ENCODE measurements at regions not wholly inside any gene's neighbourhood (a gene's known extent, or its start where the extent isn't known, plus 50 kb on each side); places are given as distances from the start of the nearest gene placed in this dataset.

DNA sequence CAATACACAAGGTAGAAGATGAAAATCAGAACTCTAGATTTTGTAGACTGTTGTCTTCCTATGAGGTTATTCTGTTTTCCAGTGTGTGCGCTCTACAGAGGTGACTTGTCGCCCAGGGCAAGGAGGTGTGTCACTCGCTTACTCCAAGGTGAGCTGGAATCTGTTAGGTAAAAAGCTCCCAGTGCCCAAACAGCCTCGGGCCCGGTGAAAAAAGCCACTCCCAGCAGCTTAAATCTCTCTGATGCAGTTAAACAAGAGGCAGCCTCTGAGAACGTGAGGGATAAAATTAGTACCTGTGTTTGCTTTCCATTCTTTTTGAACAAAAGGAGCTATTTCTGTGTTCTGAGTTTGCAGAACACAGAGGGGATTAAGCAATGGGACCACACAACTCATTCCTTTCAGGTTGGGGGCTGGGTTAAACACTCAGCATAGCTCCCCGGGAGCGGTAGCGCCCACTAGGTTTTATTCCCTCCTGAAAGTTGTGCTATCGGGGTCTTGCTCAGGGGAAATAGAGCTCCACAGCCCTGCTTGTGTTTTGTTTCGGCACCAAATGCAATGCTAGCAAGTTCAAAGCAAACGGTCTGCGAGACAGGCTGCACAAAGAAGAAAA, 181.2 kb downstream of the FOXA2 start (continued):
- TF ChIP-seq, protein P1, sequence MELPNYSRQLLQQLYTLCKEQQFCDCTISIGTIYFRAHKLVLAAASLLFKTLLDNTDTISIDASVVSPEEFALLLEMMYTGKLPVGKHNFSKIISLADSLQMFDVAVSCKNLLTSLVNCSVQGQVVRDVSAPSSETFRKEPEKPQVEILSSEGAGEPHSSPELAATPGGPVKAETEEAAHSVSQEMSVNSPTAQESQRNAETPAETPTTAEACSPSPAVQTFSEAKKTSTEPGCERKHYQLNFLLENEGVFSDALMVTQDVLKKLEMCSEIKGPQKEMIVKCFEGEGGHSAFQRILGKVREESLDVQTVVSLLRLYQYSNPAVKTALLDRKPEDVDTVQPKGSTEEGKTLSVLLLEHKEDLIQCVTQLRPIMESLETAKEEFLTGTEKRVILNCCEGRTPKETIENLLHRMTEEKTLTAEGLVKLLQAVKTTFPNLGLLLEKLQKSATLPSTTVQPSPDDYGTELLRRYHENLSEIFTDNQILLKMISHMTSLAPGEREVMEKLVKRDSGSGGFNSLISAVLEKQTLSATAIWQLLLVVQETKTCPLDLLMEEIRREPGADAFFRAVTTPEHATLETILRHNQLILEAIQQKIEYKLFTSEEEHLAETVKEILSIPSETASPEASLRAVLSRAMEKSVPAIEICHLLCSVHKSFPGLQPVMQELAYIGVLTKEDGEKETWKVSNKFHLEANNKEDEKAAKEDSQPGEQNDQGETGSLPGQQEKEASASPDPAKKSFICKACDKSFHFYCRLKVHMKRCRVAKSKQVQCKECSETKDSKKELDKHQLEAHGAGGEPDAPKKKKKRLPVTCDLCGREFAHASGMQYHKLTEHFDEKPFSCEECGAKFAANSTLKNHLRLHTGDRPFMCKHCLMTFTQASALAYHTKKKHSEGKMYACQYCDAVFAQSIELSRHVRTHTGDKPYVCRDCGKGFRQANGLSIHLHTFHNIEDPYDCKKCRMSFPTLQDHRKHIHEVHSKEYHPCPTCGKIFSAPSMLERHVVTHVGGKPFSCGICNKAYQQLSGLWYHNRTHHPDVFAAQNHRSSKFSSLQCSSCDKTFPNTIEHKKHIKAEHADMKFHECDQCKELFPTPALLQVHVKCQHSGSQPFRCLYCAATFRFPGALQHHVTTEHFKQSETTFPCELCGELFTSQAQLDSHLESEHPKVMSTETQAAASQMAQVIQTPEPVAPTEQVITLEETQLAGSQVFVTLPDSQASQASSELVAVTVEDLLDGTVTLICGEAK (IDR thresholded peaks at IDR 0.05), result no peak
- TF ChIP-seq, protein P1 (CRISPR knock-in tag; IDR thresholded peaks at IDR 0.05), result peak; percentile 27; the same call in 1 of the 2 replicates
- TF ChIP-seq CEBPG (CRISPR knock-in tag; IDR thresholded peaks at IDR 0.05) (peak; percentile 79), ZNF17 (CRISPR knock-in tag; IDR thresholded peaks at IDR 0.05) (no peak), ZBTB7B (CRISPR knock-in tag; IDR thresholded peaks at IDR 0.05) (peak; percentile 89; the same call in 1 of the 2 replicates), ZSCAN29 (CRISPR knock-in tag; conservative IDR thresholded peaks at IDR 0.05) (peak; percentile 55; the same call in 1 of the 2 replicates), CCDC6 (CRISPR knock-in tag; IDR thresholded peaks at IDR 0.05) (peak; percentile 49; the same call in 1 of the 2 replicates), ZBTB39 (CRISPR knock-in tag; IDR thresholded peaks at IDR 0.05) (0 out of 2 replicates have a peak, but pooled peaks have one; percentile 10), ZNF780A (CRISPR knock-in tag; IDR thresholded peaks at IDR 0.05) (no peak), PHF21A (CRISPR knock-in tag; IDR thresholded peaks at IDR 0.05) (peak; percentile 43; the same call in 1 of the 2 replicates), HMG20A (CRISPR knock-in tag; IDR thresholded peaks at IDR 0.05; ENCODE audit: borderline replicate concordance) (peak; percentile 51; the same call in 1 of the 2 replicates), PAX8 (CRISPR knock-in tag; IDR thresholded peaks at IDR 0.05; ENCODE audit: borderline replicate concordance) (no peak)
- TF ChIP-seq, protein P2, sequence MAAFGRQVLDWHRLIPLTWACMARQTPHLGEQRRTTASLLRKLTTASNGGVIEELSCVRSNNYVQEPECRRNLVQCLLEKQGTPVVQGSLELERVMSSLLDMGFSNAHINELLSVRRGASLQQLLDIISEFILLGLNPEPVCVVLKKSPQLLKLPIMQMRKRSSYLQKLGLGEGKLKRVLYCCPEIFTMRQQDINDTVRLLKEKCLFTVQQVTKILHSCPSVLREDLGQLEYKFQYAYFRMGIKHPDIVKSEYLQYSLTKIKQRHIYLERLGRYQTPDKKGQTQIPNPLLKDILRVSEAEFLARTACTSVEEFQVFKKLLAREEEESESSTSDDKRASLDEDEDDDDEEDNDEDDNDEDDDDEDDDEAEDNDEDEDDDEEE (CRISPR knock-in tag; IDR thresholded peaks at IDR 0.05), result peak; percentile 77; the same call in 1 of the 2 replicates
- TF ChIP-seq, protein P3, sequence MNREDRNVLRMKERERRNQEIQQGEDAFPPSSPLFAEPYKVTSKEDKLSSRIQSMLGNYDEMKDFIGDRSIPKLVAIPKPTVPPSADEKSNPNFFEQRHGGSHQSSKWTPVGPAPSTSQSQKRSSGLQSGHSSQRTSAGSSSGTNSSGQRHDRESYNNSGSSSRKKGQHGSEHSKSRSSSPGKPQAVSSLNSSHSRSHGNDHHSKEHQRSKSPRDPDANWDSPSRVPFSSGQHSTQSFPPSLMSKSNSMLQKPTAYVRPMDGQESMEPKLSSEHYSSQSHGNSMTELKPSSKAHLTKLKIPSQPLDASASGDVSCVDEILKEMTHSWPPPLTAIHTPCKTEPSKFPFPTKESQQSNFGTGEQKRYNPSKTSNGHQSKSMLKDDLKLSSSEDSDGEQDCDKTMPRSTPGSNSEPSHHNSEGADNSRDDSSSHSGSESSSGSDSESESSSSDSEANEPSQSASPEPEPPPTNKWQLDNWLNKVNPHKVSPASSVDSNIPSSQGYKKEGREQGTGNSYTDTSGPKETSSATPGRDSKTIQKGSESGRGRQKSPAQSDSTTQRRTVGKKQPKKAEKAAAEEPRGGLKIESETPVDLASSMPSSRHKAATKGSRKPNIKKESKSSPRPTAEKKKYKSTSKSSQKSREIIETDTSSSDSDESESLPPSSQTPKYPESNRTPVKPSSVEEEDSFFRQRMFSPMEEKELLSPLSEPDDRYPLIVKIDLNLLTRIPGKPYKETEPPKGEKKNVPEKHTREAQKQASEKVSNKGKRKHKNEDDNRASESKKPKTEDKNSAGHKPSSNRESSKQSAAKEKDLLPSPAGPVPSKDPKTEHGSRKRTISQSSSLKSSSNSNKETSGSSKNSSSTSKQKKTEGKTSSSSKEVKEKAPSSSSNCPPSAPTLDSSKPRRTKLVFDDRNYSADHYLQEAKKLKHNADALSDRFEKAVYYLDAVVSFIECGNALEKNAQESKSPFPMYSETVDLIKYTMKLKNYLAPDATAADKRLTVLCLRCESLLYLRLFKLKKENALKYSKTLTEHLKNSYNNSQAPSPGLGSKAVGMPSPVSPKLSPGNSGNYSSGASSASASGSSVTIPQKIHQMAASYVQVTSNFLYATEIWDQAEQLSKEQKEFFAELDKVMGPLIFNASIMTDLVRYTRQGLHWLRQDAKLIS (CRISPR knock-in tag; IDR thresholded peaks at IDR 0.05), result no peak

Measured in HepG2 (cell line).